Heart left ventricle (tissue), 13 donors: ENCODE measurements at regions not wholly inside any gene's neighbourhood (a gene's known extent, or its start where the extent isn't known, plus 50 kb on each side); places are given as distances from the start of the nearest gene placed in this dataset.

ENCODE experiments used
- CTCF ChIP-seq, 12 donors: fragments of 200-600 bp; sonication (generic) in 4 of 12; IDR thresholded peaks; one replicate each; pipeline versions ENCODE4 v1.5.0 to v1.8.0; 2018 to 2022; ENCODE audit warnings: antibody characterized with exemption in 12 of 12, mild to moderate bottlenecking in 5 of 12
- POLR2A ChIP-seq, 2 donors: fragments of 450-650 bp; IDR thresholded peaks; one replicate each; pipeline ENCODE4 v1.6.1; 2017; ENCODE audit warnings: antibody characterized with exemption in 2 of 2, mild to moderate bottlenecking in 2 of 2, moderate library complexity in 2 of 2
- donor health status: ischemic (EF 13 %, LVEDD 7.1; RV severe dilation, severe dysfunction).
- donor health status: DM: no; HTN: yes; CAD: no.
- donor health status: DM: no; HTN: no; CAD: no.
- donor health status: ischemic (EF 25% LVEDD 6.9; RV normal size, moderate dysfunction).
- donor health status: ischemic (EF 25% LVEDD 5.7; RV mildly dilated, moderate dysfunction).
- donor health status: ischemic (EF 35%, LVEDD 5.7; RV mildly dilated, moderate dysfunction).
- donor health status: nonischemic (EF 11% LVEDD 7.7; RV severe dilation, severe dysfunction).
- donor health status: DM: yes; HTN: yes; CAD: no.
- donor health status: PGD.
- donor health status: ischemic (EF 29% LVEDD 5.4; RV normal size, mild dysfunction).
- donor health status: nonischemic (EF 23%, LVEDD 6.1; RV moderate dilation, normal function).

- no peak for TF ChIP-seq CTCF (IDR thresholded peaks at IDR 0.05)
- TF ChIP-seq POLR2A (IDR thresholded peaks at IDR 0.05), result no peak
Observed at GRCh38 chr5:3329427-3329826, 266.2 kb upstream of the IRX1 start.
